SK-N-SH (cell line): ENCODE measurements at regions not wholly inside any gene's neighbourhood (a gene's known extent, or its start where the extent isn't known, plus 50 kb on each side); places are given as distances from the start of the nearest gene placed in this dataset.

Experiments
- FOXM1 ChIP-seq: IDR thresholded peaks from 2 replicates; pipeline ENCODE4 v1.4.0; 2012; ENCODE audit warnings: low read depth, mild to moderate bottlenecking
- JUND ChIP-seq: IDR thresholded peaks from 2 replicates; pipeline ENCODE4 v1.4.0; 2012
- MXI1 ChIP-seq: IDR thresholded peaks from 2 replicates; pipeline ENCODE4 v1.6.1; 2012; ENCODE audit warnings: mild to moderate bottlenecking, low read depth, low read length, improper control_type of control experiment
- NRF1 ChIP-seq: IDR thresholded peaks from 2 replicates; pipeline ENCODE4 v1.6.1; 2012; ENCODE audit warnings: low read depth, mild to moderate bottlenecking, low read length
- POLR2AphosphoS5 ChIP-seq: IDR thresholded peaks from 2 replicates; pipeline ENCODE4 v1.6.1; 2012; ENCODE audit warnings: low read depth, low read length
- RAD21 ChIP-seq: IDR thresholded peaks from 2 replicates; pipeline ENCODE4 v1.6.1; 2012; ENCODE audit warnings: mild to moderate bottlenecking, low read length
- SMC3 ChIP-seq: IDR thresholded peaks from 2 replicates; pipeline ENCODE4 v1.6.1; 2012; ENCODE audit warnings: low read depth, low read length, improper control_type of control experiment
- TF ChIP-seq, protein P1 (sequence below): fragments of 200-600 bp; sonication (generic); IDR thresholded peaks from 2 replicates; pipeline ENCODE4 v1.6.1; 2017; ENCODE audit warnings: antibody characterized with exemption, mild to moderate bottlenecking, moderate library complexity

DNA sequence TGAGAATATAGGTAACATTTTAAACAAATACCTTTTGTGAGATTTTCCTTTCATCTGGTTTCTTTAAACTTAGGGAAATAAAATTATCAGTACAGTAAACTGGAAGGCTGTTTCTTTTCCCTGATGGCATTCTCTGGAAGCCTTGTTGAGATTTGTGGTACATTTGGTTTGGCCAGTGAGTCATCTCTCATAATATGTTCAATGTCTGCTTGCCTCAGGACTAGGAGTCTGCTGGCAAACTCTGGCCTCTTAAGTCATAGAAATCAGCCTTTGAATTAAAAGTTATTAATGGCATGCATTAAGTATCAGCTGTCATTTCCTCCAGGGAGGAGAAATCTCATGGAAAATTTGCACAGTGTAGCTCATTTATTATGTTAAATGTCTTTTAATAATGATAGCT, 316.6 kb upstream of the KIAA1217 start:
- TF ChIP-seq POLR2AphosphoS5 (no peak), JUND (no peak), MXI1 (no peak), RAD21 (no peak), NRF1 (no peak), SMC3 (no peak), FOXM1 (no peak)
- TF ChIP-seq, protein P1, sequence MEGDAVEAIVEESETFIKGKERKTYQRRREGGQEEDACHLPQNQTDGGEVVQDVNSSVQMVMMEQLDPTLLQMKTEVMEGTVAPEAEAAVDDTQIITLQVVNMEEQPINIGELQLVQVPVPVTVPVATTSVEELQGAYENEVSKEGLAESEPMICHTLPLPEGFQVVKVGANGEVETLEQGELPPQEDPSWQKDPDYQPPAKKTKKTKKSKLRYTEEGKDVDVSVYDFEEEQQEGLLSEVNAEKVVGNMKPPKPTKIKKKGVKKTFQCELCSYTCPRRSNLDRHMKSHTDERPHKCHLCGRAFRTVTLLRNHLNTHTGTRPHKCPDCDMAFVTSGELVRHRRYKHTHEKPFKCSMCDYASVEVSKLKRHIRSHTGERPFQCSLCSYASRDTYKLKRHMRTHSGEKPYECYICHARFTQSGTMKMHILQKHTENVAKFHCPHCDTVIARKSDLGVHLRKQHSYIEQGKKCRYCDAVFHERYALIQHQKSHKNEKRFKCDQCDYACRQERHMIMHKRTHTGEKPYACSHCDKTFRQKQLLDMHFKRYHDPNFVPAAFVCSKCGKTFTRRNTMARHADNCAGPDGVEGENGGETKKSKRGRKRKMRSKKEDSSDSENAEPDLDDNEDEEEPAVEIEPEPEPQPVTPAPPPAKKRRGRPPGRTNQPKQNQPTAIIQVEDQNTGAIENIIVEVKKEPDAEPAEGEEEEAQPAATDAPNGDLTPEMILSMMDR, result no peak
